Mesenchymal stem cell (in vitro differentiated cells and primary cell): ENCODE measurements at regions not wholly inside any gene's neighbourhood (a gene's known extent, or its start where the extent isn't known, plus 50 kb on each side); places are given as distances from the start of the nearest gene placed in this dataset.

Experiments
- DNase-seq: peaks from one replicate; pipeline ENCODE4 v3.0.0-alpha.2; 2013
- H2AFZ ChIP-seq: one replicate; pipeline ENCODE4 v1.6.1; 2013; ENCODE audit warnings: low read depth, mild to moderate bottlenecking, control low read depth, inconsistent platforms, low read length, moderate library complexity
- H2AK5ac ChIP-seq: 2 replicates; pipeline ENCODE4 v1.6.1; 2013; ENCODE audit warnings: low read length, moderate library complexity, mild to moderate bottlenecking, inconsistent platforms; ENCODE audit not compliant: severe bottlenecking
- H2BK120ac ChIP-seq: one replicate; pipeline ENCODE4 v1.6.1; 2013; ENCODE audit warnings: low read depth, mild to moderate bottlenecking, inconsistent platforms, low read length, moderate library complexity
- H2BK12ac ChIP-seq, 2 experiments: one replicate each; pipeline ENCODE4 v1.6.1; 2013; ENCODE audit warnings: inconsistent platforms in 2 of 2, low read length in 2 of 2, mild to moderate bottlenecking in 2 of 2, moderate library complexity in 2 of 2, control low read depth in 1 of 2
- H2BK15ac ChIP-seq: one replicate; pipeline ENCODE4 v1.6.1; 2013; ENCODE audit warnings: mild to moderate bottlenecking, low read depth, inconsistent platforms; ENCODE audit not compliant: poor library complexity, severe bottlenecking
- H2BK5ac ChIP-seq: 2 replicates; pipeline ENCODE4 v1.6.1; 2013; ENCODE audit warnings: low read depth, mild to moderate bottlenecking, low read length, control low read depth, inconsistent platforms; ENCODE audit not compliant: poor library complexity, severe bottlenecking
- H3K14ac ChIP-seq, 2 experiments: one replicate each; pipeline ENCODE4 v1.6.1; 2013; ENCODE audit warnings: inconsistent platforms in 2 of 2, low read length in 2 of 2, control low read depth in 1 of 2, mild to moderate bottlenecking in 1 of 2, moderate library complexity in 1 of 2
- H3K18ac ChIP-seq, 2 experiments: one replicate each; pipeline ENCODE4 v1.6.1; 2013; ENCODE audit warnings: inconsistent platforms in 2 of 2, low read length in 2 of 2, control low read depth in 1 of 2, low read depth in 1 of 2, mild to moderate bottlenecking in 1 of 2
- H3K23ac ChIP-seq, 2 experiments: one replicate each; pipeline ENCODE4 v1.6.1; 2013; ENCODE audit warnings: inconsistent platforms in 2 of 2, low read length in 2 of 2, mild to moderate bottlenecking in 2 of 2, moderate library complexity in 2 of 2, control low read depth in 1 of 2
- H3K27ac ChIP-seq: 2 replicates; pipeline ENCODE4 v1.5.1; 2013; ENCODE audit warnings: mild to moderate bottlenecking, moderate library complexity, low read length, control low read depth, inconsistent platforms; ENCODE audit not compliant: poor library complexity, severe bottlenecking
- H3K27me3 ChIP-seq, 2 experiments: 2 replicates each; pipeline versions ENCODE4 v1.6.1 to v1.7.0; 2013; ENCODE audit warnings: low read length in 2 of 2, mild to moderate bottlenecking in 2 of 2, moderate library complexity in 2 of 2, control low read depth in 1 of 2, inconsistent platforms in 1 of 2; ENCODE audit not compliant: control insufficient read depth in 1 of 2, insufficient read depth in 1 of 2
- H3K36me3 ChIP-seq, 2 experiments: 2 replicates each; pipeline versions ENCODE4 v1.6.1 to v1.7.0; 2013; ENCODE audit warnings: low read length in 2 of 2, control low read depth in 1 of 2, inconsistent platforms in 1 of 2, low read depth in 1 of 2, mild to moderate bottlenecking in 1 of 2; ENCODE audit not compliant: insufficient read depth in 2 of 2, control insufficient read depth in 1 of 2
- H3K4ac ChIP-seq, 2 experiments: one replicate each; pipeline ENCODE4 v1.6.1; 2013; ENCODE audit warnings: inconsistent platforms in 2 of 2, low read length in 2 of 2, mild to moderate bottlenecking in 2 of 2, moderate library complexity in 2 of 2, control low read depth in 1 of 2, low read depth in 1 of 2
- H3K4me1 ChIP-seq: 2 replicates; pipeline ENCODE4 v1.6.1; 2013; ENCODE audit warnings: low read depth, low read length, control low read depth; ENCODE audit not compliant: control insufficient read depth, insufficient read depth
- H3K4me2 ChIP-seq: 2 replicates; pipeline ENCODE4 v1.6.1; 2013; ENCODE audit warnings: low read length, mild to moderate bottlenecking, inconsistent platforms; ENCODE audit not compliant: poor library complexity, severe bottlenecking
- H3K4me3 ChIP-seq, 2 experiments: 2 replicates each; pipeline versions ENCODE4 v1.5.1 to v1.7.0; 2013; ENCODE audit warnings: low read length in 2 of 2, mild to moderate bottlenecking in 2 of 2, control low read depth in 1 of 2, low read depth in 1 of 2; ENCODE audit not compliant: insufficient read depth in 1 of 2
- H3K79me1 ChIP-seq: replicated peaks from 2 replicates; pipeline ENCODE4 v1.6.1; 2013; ENCODE audit warnings: mild to moderate bottlenecking, control low read depth, low read length, inconsistent platforms; ENCODE audit not compliant: poor library complexity, severe bottlenecking
- H3K9ac ChIP-seq: 2 replicates; pipeline ENCODE4 v1.7.0; 2013; ENCODE audit warnings: mild to moderate bottlenecking, low read length, moderate library complexity
- H3K9me3 ChIP-seq: 2 replicates; pipeline ENCODE4 v1.7.0; 2013; ENCODE audit warnings: mild to moderate bottlenecking, low read length; ENCODE audit not compliant: control insufficient read depth
- H4K8ac ChIP-seq: one replicate; pipeline ENCODE4 v1.6.1; 2013; ENCODE audit warnings: inconsistent platforms, mild to moderate bottlenecking, low read length, moderate library complexity
- H4K91ac ChIP-seq: one replicate; pipeline ENCODE4 v1.6.1; 2013; ENCODE audit warnings: mild to moderate bottlenecking, low read length, inconsistent platforms
- WGBS: methylation state at CpG from one replicate; pipeline ENCODE4 v1.1.7; 2013; ENCODE audit warnings: mixed read lengths; 5-methylcytosine and 5-hydroxymethylcytosine counted together

DNA sequence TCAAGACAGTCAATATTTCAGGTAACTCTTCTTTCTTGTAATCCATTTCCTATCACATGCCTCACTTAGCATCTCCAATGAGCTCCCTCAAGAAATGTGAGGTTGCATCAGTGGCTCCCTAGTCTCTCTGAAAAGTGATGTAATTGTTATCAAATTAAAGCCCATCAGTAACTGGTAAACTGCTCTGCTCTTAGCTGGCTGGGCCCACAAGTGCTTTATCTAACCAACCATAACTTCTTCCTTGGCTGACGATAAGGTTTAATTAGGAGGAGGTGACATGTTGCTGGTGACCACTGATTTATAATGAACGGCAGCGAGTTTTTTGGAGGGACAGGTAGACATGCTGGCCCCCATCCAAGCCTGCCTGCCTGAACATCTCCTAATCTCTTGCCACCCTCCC is 79.6 kb downstream of the RTP4 start:
- no peaks in the 10 kb centered on the region for H3K27me3 ChIP-seq
- no peak overlapping the region for H3K14ac ChIP-seq
- H3K27ac ChIP-seq, result no peak overlapping the region
- no peak for DNase-seq
- no peak overlapping the region for H2AFZ ChIP-seq
- H3K18ac ChIP-seq, result no peak overlapping the region
- no peak overlapping the region for H2BK15ac ChIP-seq
- H3K4me3 ChIP-seq, result no peak overlapping the region
- no peak overlapping the region for H4K8ac ChIP-seq
- 95% methylated on average over 3 of the region's 3 CpGs for WGBS
- H2AK5ac ChIP-seq, result no peak overlapping the region
- H3K36me3 ChIP-seq, result no peaks in the 10 kb centered on the region
- H2BK12ac ChIP-seq, result no peak overlapping the region
- no peak overlapping the region for H3K4ac ChIP-seq
- no peak overlapping the region for H3K4me2 ChIP-seq
- no peak overlapping the region for H4K91ac ChIP-seq
- no peak overlapping the region for H2BK120ac ChIP-seq
- no peak overlapping the region for H2BK5ac ChIP-seq
- H3K9me3 ChIP-seq, result no peaks in the 10 kb centered on the region
- no peak overlapping the region for H3K9ac ChIP-seq
- H3K4me1 ChIP-seq, result no peaks in the 10 kb centered on the region
- H3K79me1 ChIP-seq, result no peaks in the 10 kb centered on the region
- H3K23ac ChIP-seq, result no peak overlapping the region

GRCh38 chr3:187445356-187445755 is 77.2 kb downstream of the RTP4 start:
- Histone ChIP-seq H3K4me1 (no peaks in the 10 kb centered on the region), H4K8ac (no peak overlapping the region), H3K27me3 (no peaks in the 10 kb centered on the region), H3K18ac (no peak overlapping the region), H2BK15ac (no peak overlapping the region), H3K79me1 (no peaks in the 10 kb centered on the region), H3K36me3 (no peaks in the 10 kb centered on the region), H3K9me3 (no peaks in the 10 kb centered on the region), H3K4me2 (no peak overlapping the region), H3K27ac (no peak overlapping the region), H2BK120ac (no peak overlapping the region), H3K4ac (no peak overlapping the region), H2BK5ac (no peak overlapping the region), H2BK12ac (no peak overlapping the region), H3K23ac (no peak overlapping the region), H2AK5ac (no peak overlapping the region), H3K9ac (no peak overlapping the region), H3K14ac (no peak overlapping the region), H3K4me3 (no peak overlapping the region), H4K91ac (no peak overlapping the region), H2AFZ (no peak overlapping the region)
- WGBS, result 63% methylated on average over 1 of the region's 2 CpGs
- DNase-seq, result no peak

- Histone ChIP-seq H3K27ac (no peak overlapping the region), H3K9me3 (no peaks in the 10 kb centered on the region), H3K4me2 (no peak overlapping the region), H3K36me3 (no peaks in the 10 kb centered on the region), H3K4ac (no peak overlapping the region), H3K79me1 (no peaks in the 10 kb centered on the region), H3K14ac (no peak overlapping the region), H3K4me3 (no peak overlapping the region), H2AFZ (no peak overlapping the region), H4K8ac (no peak overlapping the region), H4K91ac (no peak overlapping the region), H3K27me3 (no peaks in the 10 kb centered on the region), H3K18ac (no peak overlapping the region), H3K23ac (no peak overlapping the region), H2BK12ac (no peak overlapping the region), H2BK5ac (no peak overlapping the region), H3K9ac (no peak overlapping the region), H3K4me1 (no peaks in the 10 kb centered on the region), H2BK120ac (no peak overlapping the region), H2AK5ac (no peak overlapping the region), H2BK15ac (no peak overlapping the region)
- DNase-seq, result no peak
- WGBS, result 74% methylated on average over 2 of the region's 2 CpGs
Observed at GRCh38 chr3:187434524-187434923, 66.3 kb downstream of the RTP4 start.

DNA sequence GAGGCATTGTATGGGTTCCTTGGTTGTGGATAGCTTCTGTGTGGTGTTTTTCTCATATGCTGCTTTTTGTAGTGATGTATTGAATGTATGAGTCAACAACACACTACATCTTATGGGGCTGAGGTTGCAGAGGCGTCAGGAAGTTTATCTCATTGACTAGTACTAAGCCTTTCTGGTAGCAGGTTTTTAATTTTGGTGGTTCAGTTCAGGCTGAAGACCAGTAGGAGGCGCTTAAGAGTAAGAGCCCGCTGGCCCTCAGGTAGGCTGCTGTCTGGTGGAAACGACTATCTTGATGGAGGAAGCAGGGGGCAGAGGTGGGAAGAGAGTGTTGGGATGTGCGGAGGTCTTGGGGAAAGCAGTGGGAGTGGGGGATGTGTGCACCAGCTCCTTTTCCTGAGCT is 62.4 kb downstream of the RTP4 start:
- DNase-seq, result no peak
- H3K4me1 ChIP-seq, result no peaks in the 10 kb centered on the region
- no peak overlapping the region for H3K14ac ChIP-seq
- H4K8ac ChIP-seq, result no peak overlapping the region
- no peak overlapping the region for H2BK5ac ChIP-seq
- H3K23ac ChIP-seq, result no peak overlapping the region
- no peaks in the 10 kb centered on the region for H3K27me3 ChIP-seq
- H4K91ac ChIP-seq, result no peak overlapping the region
- no peak overlapping the region for H3K4me3 ChIP-seq
- H3K18ac ChIP-seq, result no peak overlapping the region
- no peak overlapping the region for H3K27ac ChIP-seq
- no peak overlapping the region for H3K4me2 ChIP-seq
- H2BK120ac ChIP-seq, result no peak overlapping the region
- H2AFZ ChIP-seq, result no peak overlapping the region
- no peak overlapping the region for H2BK15ac ChIP-seq
- no peak overlapping the region for H2AK5ac ChIP-seq
- no peaks in the 10 kb centered on the region for H3K36me3 ChIP-seq
- no peak overlapping the region for H3K9ac ChIP-seq
- 48% methylated on average over 5 of the region's 5 CpGs for WGBS
- H3K9me3 ChIP-seq, result no peaks in the 10 kb centered on the region
- no peak overlapping the region for H3K4ac ChIP-seq
- H3K79me1 ChIP-seq, result no peaks in the 10 kb centered on the region
- no peak overlapping the region for H2BK12ac ChIP-seq
